HL-60 (cell line): ENCODE measurements at regions not wholly inside any gene's neighbourhood (a gene's known extent, or its start where the extent isn't known, plus 50 kb on each side); places are given as distances from the start of the nearest gene placed in this dataset.

Source experiments
- CTCF ChIP-seq: IDR thresholded peaks from one replicate; pipeline ENCODE4 v1.5.1; 2011; ENCODE audit warnings: low read length, control low read depth, inconsistent platforms; ENCODE audit not compliant: insufficient read depth
- GABPA ChIP-seq: IDR thresholded peaks from 2 replicates; pipeline ENCODE4 v1.6.1; 2012; ENCODE audit warnings: low read depth
- POLR2AphosphoS5 ChIP-seq: IDR thresholded peaks from 2 replicates; pipeline ENCODE4 v1.6.1; 2012; ENCODE audit warnings: low read depth
- REST ChIP-seq: IDR thresholded peaks from 2 replicates; pipeline ENCODE4 v1.6.1; 2012; ENCODE audit warnings: low read depth; ENCODE audit not compliant: insufficient replicate concordance
- SPI1 ChIP-seq: IDR thresholded peaks from 2 replicates; pipeline ENCODE4 v1.6.1; 2012; ENCODE audit warnings: low read depth, mild to moderate bottlenecking, borderline replicate concordance

GRCh38 chr3:117820658-117821299 lies 1111.2 kb downstream of the TUSC7 start:
- TF ChIP-seq POLR2AphosphoS5 (no peak), CTCF (no peak), REST (no peak), GABPA (no peak), SPI1 (no peak)
